ENCODE measurements at regions not wholly inside any gene's neighbourhood (a gene's known extent, or its start where the extent isn't known, plus 50 kb on each side); places are given as distances from the start of the nearest gene placed in this dataset.

GRCh38 chr7:46577394-46577793, 656.3 kb upstream of the IGFBP3 start:
- H4K5ac ChIP-seq (ENCODE audit: low read depth, low read length): peak overlapping the region; percentile 59; the same call in 1 of the 2 replicates
- dilution Hi-C loops (cut with HindIII; ENCODE audit: low sequenced_read_pairs, unreplicated experiment) (no loop called here), intact Hi-C loops (cut with micrococcal nuclease) (no loop called here), in situ Hi-C loops (cut with MboI; ENCODE audit: low sequenced_read_pairs) (no loop called here)
- H3K23ac ChIP-seq (ENCODE audit: low read depth, low read length): no peak overlapping the region; the same call in 1 of the 2 replicates
- no peak overlapping the region for H2AK5ac ChIP-seq (ENCODE audit: low read depth, low read length)
- TF ChIP-seq MAFK (IDR thresholded peaks at IDR 0.05; ENCODE audit: low read depth, low read length): no peak
- TF ChIP-seq USF2 (IDR thresholded peaks at IDR 0.05; ENCODE audit: low read depth, low read length): no peak
- no peak for TF ChIP-seq POLR2A (IDR thresholded peaks at IDR 0.05; ENCODE audit: low read depth, low read length)
- TF ChIP-seq MXI1 (IDR thresholded peaks at IDR 0.05; ENCODE audit: borderline replicate concordance, low read depth, low read length): no peak
- TF ChIP-seq CHD1 (IDR thresholded peaks at IDR 0.05; ENCODE audit: low read depth, low read length): no peak
- no peak for TF ChIP-seq RCOR1 (IDR thresholded peaks at IDR 0.05; ENCODE audit: insufficient replicate concordance, low read length)
- H3K27ac ChIP-seq (ENCODE audit: insufficient read depth, low read length): no peak overlapping the region
- peak overlapping the region; percentile 63 for H2BK5ac ChIP-seq (ENCODE audit: low read depth, low read length, poor library complexity, severe bottlenecking)
- no peaks in the 10 kb centered on the region for H3K27me3 ChIP-seq (ENCODE audit: control insufficient read depth, insufficient read depth, low read length)
- WGBS, 2 experiments (ENCODE audit: extremely low coverage in 2 of 2, insufficient read length in 1 of 2): no CpG with 5 or more reads among the region's 1 CpG
- H4K91ac ChIP-seq (ENCODE audit: insufficient read depth, low read depth, low read length): no peak overlapping the region
- H3K4me1 ChIP-seq (ENCODE audit: control insufficient read depth, insufficient read depth, low read length): peaks cover 4% of the 10 kb centered on the region; the same call in 1 of the 2 replicates
- no peak overlapping the region for H3K4ac ChIP-seq (ENCODE audit: low read depth, low read length)
- H3K9ac ChIP-seq (ENCODE audit: low read depth, low read length): no peak overlapping the region
- H2BK120ac ChIP-seq (ENCODE audit: low read depth, low read length): no peak overlapping the region
- H3K14ac ChIP-seq (replicated peaks; ENCODE audit: low read depth, low read length): 0 out of 2 replicates have a peak overlapping the region, but pooled peaks have one; percentile 46
- no peak overlapping the region for H3K4me2 ChIP-seq (ENCODE audit: low read depth, low read length)
- H2BK20ac ChIP-seq (ENCODE audit: low read depth, low read length): no peak overlapping the region
- ATAC-seq (ENCODE audit: low read depth) (no peak), DNase-seq (no peak)
- H3K79me1 ChIP-seq (ENCODE audit: low read depth in 1 of 2, low read length in 2 of 2): no peaks in the 10 kb centered on the region
- no TSS peak for BruUV-seq (replicated peaks)
- no peak overlapping the region for H2AFZ ChIP-seq (replicated peaks; ENCODE audit: low read length, poor library complexity)
- peak overlapping the region; percentile 95; the same call in 1 of the 2 replicates for H3K18ac ChIP-seq (ENCODE audit: low read depth, low read length)
- H3K36me3 ChIP-seq (ENCODE audit: control insufficient read depth, insufficient read depth, low read length): no peaks in the 10 kb centered on the region
- ChIA-PET CTCF (interaction anchor here (0.6 kb wide), 1 partner anchor 171 kb away, joined by 3 read pairs; no protein-coding TSS in a partner anchor), POLR2A (ENCODE audit: unreplicated experiment) (no interaction called here)
- no peak overlapping the region for H3K56ac ChIP-seq (ENCODE audit: extremely low read depth, insufficient read depth, low read length)
- H2BK15ac ChIP-seq (ENCODE audit: low read depth, low read length): no peak overlapping the region
- no peaks in the 10 kb centered on the region for H4K20me1 ChIP-seq (ENCODE audit: insufficient read depth, low read length)
- H4K8ac ChIP-seq (ENCODE audit: low read depth in 2 of 2, low read length in 2 of 2): no peak overlapping the region
- H2AK9ac ChIP-seq (replicated peaks; ENCODE audit: low read depth, low read length, poor library complexity): no peak overlapping the region
- no peaks in the 10 kb centered on the region for H3K9me3 ChIP-seq (ENCODE audit: control insufficient read depth, insufficient read depth, low read length)
- no peaks in the 10 kb centered on the region for H3K9me1 ChIP-seq (ENCODE audit: insufficient read depth, low read length)
- no peak overlapping the region for H3K4me3 ChIP-seq (ENCODE audit: insufficient read depth, low read depth, low read length)

Measured in IMR-90 (cell line).